ENCODE measurements at regions not wholly inside any gene's neighbourhood (a gene's known extent, or its start where the extent isn't known, plus 50 kb on each side); places are given as distances from the start of the nearest gene placed in this dataset.

DNA sequence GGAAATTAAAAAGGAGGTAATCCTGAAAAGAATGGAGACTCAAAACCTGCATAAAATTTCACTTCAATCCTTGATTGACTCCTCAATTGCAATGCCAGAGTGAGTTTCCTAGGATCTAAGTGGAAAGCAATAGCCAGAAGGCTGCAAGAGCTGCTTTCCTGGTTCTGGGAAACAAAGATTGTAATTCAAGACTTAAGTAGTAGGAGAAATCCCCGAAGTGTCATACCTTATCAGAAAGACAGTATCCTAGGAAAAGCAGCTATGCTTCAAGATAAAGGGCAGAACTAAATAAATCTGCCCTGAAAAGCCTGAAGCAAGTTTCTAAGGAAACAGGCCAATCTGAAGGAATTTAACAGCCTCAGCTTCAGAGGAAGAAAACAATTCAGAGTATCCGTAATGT, 390.2 kb downstream of the DSC3 start:
- DNase-seq (ENCODE audit: low read depth): no peak
- no peak overlapping the region for H3K4me3 ChIP-seq (ENCODE audit: low read depth, low read length)
- no peak for TF ChIP-seq CTCF (conservative IDR thresholded peaks at IDR 0.05; ENCODE audit: low read depth, low read length)

GRCh38 chr18:30650499-30650898, 392.0 kb downstream of the DSC3 start:
- H3K4me3 ChIP-seq (ENCODE audit: low read depth, low read length): no peak overlapping the region
- DNase-seq (ENCODE audit: low read depth): no peak
- no peak for TF ChIP-seq CTCF (conservative IDR thresholded peaks at IDR 0.05; ENCODE audit: low read depth, low read length)

- no peak for DNase-seq (ENCODE audit: low read depth)
- no peak for TF ChIP-seq CTCF (conservative IDR thresholded peaks at IDR 0.05; ENCODE audit: low read depth, low read length)
Measured at GRCh38 chr18:30644158-30644557, 398.4 kb downstream of the DSC3 start.

GRCh38 chr18:30639361-30639760, 403.2 kb downstream of the DSC3 start:
- no peak overlapping the region for H3K4me3 ChIP-seq (ENCODE audit: low read depth, low read length)
- no peak for TF ChIP-seq CTCF (conservative IDR thresholded peaks at IDR 0.05; ENCODE audit: low read depth, low read length)
- DNase-seq (ENCODE audit: low read depth): no peak

More at GRCh38 chr18:30644158-30644557, 398.4 kb downstream of the DSC3 start:
- H3K4me3 ChIP-seq (ENCODE audit: low read depth, low read length): no peak overlapping the region

GRCh38 chr18:30634249-30634648, 408.3 kb downstream of the DSC3 start:
- TF ChIP-seq CTCF (conservative IDR thresholded peaks at IDR 0.05; ENCODE audit: low read depth, low read length): no peak
- no peak for DNase-seq (ENCODE audit: low read depth)
- no peak overlapping the region for H3K4me3 ChIP-seq (ENCODE audit: low read depth, low read length)

- no peak for TF ChIP-seq CTCF (conservative IDR thresholded peaks at IDR 0.05; ENCODE audit: low read depth, low read length)
- H3K4me3 ChIP-seq (ENCODE audit: low read depth, low read length): no peak overlapping the region
- DNase-seq (ENCODE audit: low read depth): no peak
Measured at GRCh38 chr18:30632071-30632698, 410.4 kb downstream of the DSC3 start.

DNA sequence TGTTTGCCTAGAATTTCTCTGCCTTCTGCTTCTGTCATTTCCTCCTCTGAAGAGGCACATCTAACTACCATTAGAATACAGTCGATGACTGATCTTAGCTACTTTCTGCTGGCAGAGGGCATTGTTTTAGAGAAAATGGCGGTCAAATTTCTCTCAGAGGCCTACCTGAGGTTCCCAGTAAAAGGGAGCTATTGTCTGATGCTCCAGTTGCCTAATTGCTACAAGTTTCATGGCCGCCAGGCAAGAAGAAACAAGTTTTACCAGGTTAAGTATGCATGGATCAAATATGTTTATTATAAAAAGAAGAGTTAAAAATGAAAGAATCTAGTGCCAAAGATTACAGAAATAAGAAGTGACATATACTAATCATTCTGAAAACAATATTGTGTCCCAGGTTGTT, 416.6 kb downstream of the DSC3 start:
- no peak for DNase-seq (ENCODE audit: low read depth)
- H3K4me3 ChIP-seq (ENCODE audit: low read depth, low read length): no peak overlapping the region
- TF ChIP-seq CTCF (conservative IDR thresholded peaks at IDR 0.05; ENCODE audit: low read depth, low read length): no peak
